ENCODE measurements at regions not wholly inside any gene's neighbourhood (a gene's known extent, or its start where the extent isn't known, plus 50 kb on each side); places are given as distances from the start of the nearest gene placed in this dataset.

- no peak for DNase-seq
- Mint-ChIP-seq H3K36me3 (no peaks in the 10 kb centered on the region), H3K27ac (no peak overlapping the region), H3K9me3 (no peaks in the 10 kb centered on the region), H3K4me1 (no peaks in the 10 kb centered on the region), H3K4me3 (no peak overlapping the region), H3K27me3 (no peaks in the 10 kb centered on the region)
- ATAC-seq (ENCODE audit: low read depth in 2 of 2): no peak
Observed at GRCh38 chr2:220455351-220455990, 828.0 kb downstream of the SLC4A3 start.

GRCh38 chr2:220458051-220458450 lies 830.6 kb downstream of the SLC4A3 start:
- H3K9me3 Mint-ChIP-seq: no peaks in the 10 kb centered on the region
- H3K4me1 Mint-ChIP-seq: no peaks in the 10 kb centered on the region
- no peak for ATAC-seq (ENCODE audit: low read depth in 2 of 2)
- H3K4me3 Mint-ChIP-seq: no peak overlapping the region
- no peak for DNase-seq
- H3K27ac Mint-ChIP-seq: no peak overlapping the region
- no peaks in the 10 kb centered on the region for H3K36me3 Mint-ChIP-seq
- H3K27me3 Mint-ChIP-seq: no peaks in the 10 kb centered on the region

- Mint-ChIP-seq H3K4me3 (no peak overlapping the region), H3K4me1 (no peaks in the 10 kb centered on the region), H3K27me3 (no peaks in the 10 kb centered on the region), H3K36me3 (no peaks in the 10 kb centered on the region), H3K27ac (no peak overlapping the region), H3K9me3 (peaks cover 0 to 3% (median 0%) of the 10 kb centered on the region in 7 donors)
- DNase-seq (no peak), ATAC-seq (ENCODE audit: low read depth in 2 of 2) (no peak)
Observed at GRCh38 chr2:220460257-220460985, 833.0 kb downstream of the SLC4A3 start.

DNA sequence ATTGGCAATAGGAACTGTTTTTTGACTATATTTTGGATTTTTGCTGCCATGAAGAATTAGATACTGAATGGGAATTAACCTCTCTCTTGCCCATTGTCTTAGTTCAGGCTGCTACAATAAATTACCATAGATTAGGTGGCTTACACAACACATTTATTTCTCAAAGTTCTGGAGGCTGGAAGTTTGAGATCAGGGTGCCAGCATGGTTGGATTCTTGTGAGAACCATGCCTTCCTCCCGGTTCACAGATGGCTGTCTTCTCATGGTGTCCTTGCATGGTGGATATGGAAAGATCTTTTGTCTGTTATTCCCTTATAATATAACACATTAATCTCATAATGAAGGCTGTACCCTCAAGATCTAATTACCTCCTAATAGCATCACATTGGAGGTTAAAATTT lies 836.4 kb downstream of the SLC4A3 start:
- ATAC-seq (ENCODE audit: low read depth in 2 of 2): no peak
- no peaks in the 10 kb centered on the region for H3K36me3 Mint-ChIP-seq
- no peak for DNase-seq
- no peaks in the 10 kb centered on the region for H3K4me1 Mint-ChIP-seq
- no peak overlapping the region for H3K4me3 Mint-ChIP-seq
- H3K27ac Mint-ChIP-seq: no peak overlapping the region
- H3K9me3 Mint-ChIP-seq: peaks cover 0 to 3% (median 0%) of the 10 kb centered on the region in 7 donors
- no peaks in the 10 kb centered on the region for H3K27me3 Mint-ChIP-seq

DNA sequence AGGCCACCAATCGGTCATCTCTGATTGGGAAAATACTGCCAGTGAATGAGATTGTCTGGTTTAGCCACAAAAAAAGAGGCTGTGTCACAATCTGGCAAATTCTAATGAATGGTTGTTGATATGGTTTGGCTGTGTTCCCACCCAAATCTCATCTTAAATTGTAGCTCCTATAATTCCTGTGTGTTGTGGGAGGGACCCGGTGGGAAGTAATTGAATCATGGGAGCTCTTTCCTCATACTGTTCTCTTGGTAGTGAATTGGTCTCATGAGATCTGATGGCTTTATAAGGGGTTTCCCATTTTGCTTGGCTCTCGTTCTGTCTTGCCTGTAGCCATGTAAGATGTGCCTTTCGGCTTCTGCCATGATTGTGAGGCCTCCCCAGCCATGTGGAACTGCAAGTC lies 838.3 kb downstream of the SLC4A3 start:
- Mint-ChIP-seq H3K27me3 (no peaks in the 10 kb centered on the region), H3K27ac (no peak overlapping the region), H3K4me1 (no peaks in the 10 kb centered on the region), H3K9me3 (peaks cover 0 to 7% (median 0%) of the 10 kb centered on the region in 7 donors), H3K36me3 (no peaks in the 10 kb centered on the region), H3K4me3 (no peak overlapping the region)
- DNase-seq (no peak), ATAC-seq (ENCODE audit: low read depth in 2 of 2) (no peak)

GRCh38 chr2:220466251-220466691 lies 838.8 kb downstream of the SLC4A3 start:
- Mint-ChIP-seq H3K27ac (no peak overlapping the region), H3K36me3 (no peaks in the 10 kb centered on the region), H3K27me3 (no peaks in the 10 kb centered on the region), H3K9me3 (peaks cover 0 to 7% (median 0%) of the 10 kb centered on the region in 7 donors), H3K4me3 (no peak overlapping the region), H3K4me1 (no peaks in the 10 kb centered on the region)
- ATAC-seq (ENCODE audit: low read depth in 2 of 2) (no peak), DNase-seq (no peak)

- Mint-ChIP-seq H3K4me3 (no peak overlapping the region), H3K27ac (no peak overlapping the region), H3K27me3 (no peaks in the 10 kb centered on the region), H3K4me1 (no peaks in the 10 kb centered on the region), H3K36me3 (no peaks in the 10 kb centered on the region), H3K9me3 (peaks cover 0 to 15% (median 0%) of the 10 kb centered on the region in 7 donors)
- DNase-seq (no peak), ATAC-seq (ENCODE audit: low read depth in 2 of 2) (no peak)
Observed at GRCh38 chr2:220469201-220469600, 841.8 kb downstream of the SLC4A3 start.

GRCh38 chr2:220473611-220474010 lies 846.2 kb downstream of the SLC4A3 start:
- Mint-ChIP-seq H3K27ac (no peak overlapping the region), H3K9me3 (peaks cover 0 to 12% (median 0%) of the 10 kb centered on the region in 7 donors), H3K36me3 (no peaks in the 10 kb centered on the region), H3K4me1 (no peaks in the 10 kb centered on the region), H3K27me3 (no peaks in the 10 kb centered on the region), H3K4me3 (no peak overlapping the region)
- ATAC-seq (ENCODE audit: low read depth in 2 of 2) (no peak), DNase-seq (no peak)

GRCh38 chr2:220476877-220477276 lies 849.4 kb downstream of the SLC4A3 start:
- Mint-ChIP-seq H3K9me3 (peaks cover 0 to 4% (median 0%) of the 10 kb centered on the region in 7 donors), H3K4me1 (no peaks in the 10 kb centered on the region), H3K4me3 (no peak overlapping the region), H3K36me3 (no peaks in the 10 kb centered on the region), H3K27me3 (peaks cover 0 to 4% (median 0%) of the 10 kb centered on the region in 3 donors), H3K27ac (no peak overlapping the region)
- ATAC-seq (ENCODE audit: low read depth in 2 of 2) (no peak), DNase-seq (no peak)

DNA sequence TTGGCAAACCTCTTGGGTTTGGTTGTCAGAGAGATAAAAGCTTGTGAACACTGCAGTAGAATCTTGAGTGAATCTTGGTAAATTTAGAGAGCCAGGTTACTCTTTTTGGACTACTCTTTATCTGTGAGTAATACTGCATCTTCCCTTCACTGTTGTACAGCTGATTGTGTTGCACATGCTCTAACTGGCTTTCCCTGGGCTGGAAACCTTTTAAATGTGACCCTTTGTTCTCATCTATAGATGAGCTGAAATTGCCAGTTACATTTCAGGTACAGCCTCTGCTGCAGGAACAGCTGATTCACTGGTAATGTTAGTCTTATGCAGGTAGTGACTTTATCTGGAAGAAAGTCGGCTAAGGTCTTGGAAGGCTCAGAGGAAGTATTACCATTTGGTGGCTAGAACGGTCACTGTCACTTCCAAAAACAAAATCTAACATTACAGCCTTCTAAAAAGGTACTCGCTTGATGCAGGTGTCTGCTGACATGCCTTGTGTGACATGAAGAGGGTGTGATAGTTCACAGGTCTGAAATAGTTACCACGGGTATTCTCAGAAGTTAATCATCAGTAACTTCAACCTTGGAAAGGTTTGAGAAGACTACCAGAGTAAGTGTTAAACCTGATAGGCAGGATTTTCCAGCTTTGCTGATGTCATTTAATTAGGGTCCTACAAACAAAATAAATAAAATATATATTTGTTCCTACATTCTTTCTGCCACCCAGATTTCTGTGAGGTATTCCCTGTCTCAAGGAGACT lies 851.1 kb downstream of the SLC4A3 start:
- Mint-ChIP-seq H3K27ac (no peak overlapping the region), H3K36me3 (no peaks in the 10 kb centered on the region), H3K4me1 (no peaks in the 10 kb centered on the region), H3K9me3 (peaks cover 0 to 4% (median 0%) of the 10 kb centered on the region in 7 donors), H3K27me3 (peaks cover 0 to 4% (median 0%) of the 10 kb centered on the region in 3 donors), H3K4me3 (no peak overlapping the region)
- ATAC-seq (ENCODE audit: low read depth in 2 of 2) (no peak), DNase-seq (no peak)

DNA sequence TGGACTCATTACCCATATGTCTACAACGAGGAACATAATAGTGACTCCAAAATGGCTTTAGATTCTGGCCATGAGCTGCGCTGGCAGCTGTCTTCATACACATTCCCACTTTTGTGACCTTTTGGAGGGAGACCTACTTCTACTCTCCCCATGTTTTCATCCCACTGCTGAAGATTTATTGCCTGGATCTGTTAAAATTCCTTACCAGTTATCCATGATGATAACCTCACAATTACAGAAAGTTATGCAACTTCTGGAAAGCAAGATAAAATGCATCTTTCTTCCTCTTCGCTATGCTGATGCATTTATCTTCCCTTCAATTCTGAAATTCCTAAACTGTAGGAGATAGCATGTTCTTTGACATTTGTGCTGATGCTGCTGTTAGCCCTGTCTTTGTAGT lies 855.3 kb downstream of the SLC4A3 start:
- H3K36me3 Mint-ChIP-seq: no peaks in the 10 kb centered on the region
- peaks cover 0 to 13% (median 3%) of the 10 kb centered on the region in 7 donors for H3K9me3 Mint-ChIP-seq
- H3K27ac Mint-ChIP-seq: no peak overlapping the region
- DNase-seq: no peak
- H3K4me1 Mint-ChIP-seq: no peaks in the 10 kb centered on the region
- H3K27me3 Mint-ChIP-seq: peaks cover 0 to 4% (median 0%) of the 10 kb centered on the region in 3 donors
- no peak for ATAC-seq (ENCODE audit: low read depth in 2 of 2)
- no peak overlapping the region for H3K4me3 Mint-ChIP-seq

DNA sequence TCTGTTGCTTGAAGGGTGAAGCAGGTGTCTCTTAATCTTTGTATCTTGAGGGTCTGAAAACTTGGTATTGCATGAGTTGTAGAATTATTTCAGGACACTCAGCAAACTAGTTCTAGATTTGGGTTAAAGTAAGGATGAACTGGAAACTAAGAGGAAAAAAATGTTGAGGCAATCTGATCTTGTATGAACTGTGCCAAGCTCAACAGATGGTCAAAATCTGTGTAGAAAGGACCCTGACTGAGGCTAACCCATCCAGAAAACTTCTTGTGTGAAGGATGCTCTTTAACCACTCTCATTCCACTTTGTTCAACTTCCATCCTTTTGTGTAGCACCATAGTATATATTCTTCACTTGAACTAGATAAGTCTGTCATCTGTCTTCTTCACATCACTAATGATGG lies 861.7 kb downstream of the SLC4A3 start:
- no peaks in the 10 kb centered on the region for H3K4me1 Mint-ChIP-seq
- DNase-seq (no peak), ATAC-seq (ENCODE audit: low read depth in 2 of 2) (no peak)
- H3K27me3 Mint-ChIP-seq: no peaks in the 10 kb centered on the region
- peaks cover 0 to 20% (median 0%) of the 10 kb centered on the region in 7 donors for H3K9me3 Mint-ChIP-seq
- H3K27ac Mint-ChIP-seq: no peak overlapping the region
- H3K4me3 Mint-ChIP-seq: no peak overlapping the region
- H3K36me3 Mint-ChIP-seq: no peaks in the 10 kb centered on the region

DNA sequence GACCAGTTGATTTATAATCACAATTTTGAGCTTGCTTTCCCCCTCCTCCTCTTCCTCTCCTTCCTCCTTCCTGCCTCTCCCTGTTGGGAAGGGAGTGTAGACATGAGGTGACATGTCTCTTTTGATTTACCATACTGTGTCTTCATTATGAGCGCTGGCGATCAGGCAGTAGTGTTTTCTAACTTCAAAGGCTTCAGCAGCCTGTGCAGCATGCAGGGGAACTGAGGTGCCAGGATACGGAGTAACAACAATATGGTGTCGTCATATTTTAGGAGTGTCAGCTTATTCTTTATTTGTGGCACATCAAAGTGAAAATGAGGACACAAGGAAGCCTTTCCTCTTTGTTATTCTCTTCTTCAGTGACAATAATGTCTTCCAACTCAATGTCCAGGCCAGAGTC lies 864.2 kb downstream of the SLC4A3 start:
- ATAC-seq (ENCODE audit: low read depth in 2 of 2) (no peak), DNase-seq (no peak)
- Mint-ChIP-seq H3K36me3 (no peaks in the 10 kb centered on the region), H3K27me3 (no peaks in the 10 kb centered on the region), H3K9me3 (peaks cover 0 to 9% (median 0%) of the 10 kb centered on the region in 7 donors), H3K27ac (peak overlapping the region in 1 of 6 donors; percentile 8), H3K4me1 (no peaks in the 10 kb centered on the region), H3K4me3 (no peak overlapping the region)

Data from naive B cell (primary cell).